GM18498 (cell line): ENCODE measurements at regions not wholly inside any gene's neighbourhood (a gene's known extent, or its start where the extent isn't known, plus 50 kb on each side); places are given as distances from the start of the nearest gene placed in this dataset.
"Not testable (repeated sequence)": the region's sequence is repeated elsewhere in the genome, so short reads cannot be mapped to it uniquely, and the experiment has no call there.

Experiments
- ATAC-seq: cut with Tn5 transposase; IDR thresholded peaks from one replicate; pipeline ENCODE4 v1.9.1; 2021; ENCODE audit warnings: mild to moderate bottlenecking, moderate library complexity; ENCODE audit not compliant: unreplicated experiment

DNA sequence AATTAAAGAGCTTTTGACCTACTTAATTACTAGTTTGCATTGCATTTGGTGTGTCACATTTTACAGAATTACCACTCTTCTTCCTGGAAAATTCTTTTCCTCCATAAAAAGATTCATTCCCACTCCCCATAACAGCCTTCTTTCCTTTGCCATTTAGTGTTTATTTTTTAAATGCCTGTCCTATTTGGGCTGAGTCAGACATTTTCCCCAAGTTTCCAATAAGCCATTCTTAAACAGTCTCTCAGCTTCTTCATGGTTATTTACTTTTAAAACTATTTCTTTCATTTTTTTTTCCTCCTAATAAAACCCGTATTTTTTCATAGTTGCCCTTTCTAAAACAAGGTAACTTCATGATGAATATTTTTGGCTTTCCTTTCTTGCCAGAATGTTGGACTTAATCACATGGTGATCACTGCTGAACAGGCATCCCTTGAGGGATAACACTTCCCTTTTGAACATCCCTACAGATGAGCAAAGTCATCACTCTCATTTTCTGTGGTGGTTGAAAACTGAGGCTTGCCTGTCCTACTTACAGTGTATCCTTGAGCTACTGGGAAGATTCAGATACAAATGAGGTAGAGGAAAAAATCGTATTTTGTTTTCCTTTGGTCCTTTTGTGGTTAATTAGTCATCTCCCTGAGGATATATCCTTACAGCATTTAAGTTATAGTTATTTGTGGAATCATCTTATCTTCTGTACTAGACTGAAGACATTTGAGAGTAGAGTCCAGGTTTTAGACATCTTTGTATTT is 520.5 kb upstream of the NR3C2 start:
- ATAC-seq = no peak

DNA sequence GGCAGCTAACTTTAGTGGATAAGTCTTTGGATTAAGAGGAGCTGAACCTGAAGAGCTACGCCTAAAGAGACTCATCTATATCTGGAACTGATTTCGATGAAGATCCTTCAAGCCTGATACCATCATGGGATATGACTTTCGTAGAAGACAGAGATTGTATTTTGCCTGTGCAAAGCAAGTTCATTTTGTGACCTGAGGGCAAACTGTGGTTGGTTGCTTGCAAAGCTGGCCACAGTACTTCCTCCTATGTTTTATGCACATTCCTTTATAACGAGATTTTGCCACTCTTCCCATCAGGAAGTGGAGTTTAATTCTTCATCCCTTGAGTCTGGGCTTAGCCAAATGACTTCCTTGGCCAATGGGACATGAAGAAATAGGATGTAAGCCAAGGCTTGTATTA is 519.3 kb upstream of the NR3C2 start:
- no peak for ATAC-seq

DNA sequence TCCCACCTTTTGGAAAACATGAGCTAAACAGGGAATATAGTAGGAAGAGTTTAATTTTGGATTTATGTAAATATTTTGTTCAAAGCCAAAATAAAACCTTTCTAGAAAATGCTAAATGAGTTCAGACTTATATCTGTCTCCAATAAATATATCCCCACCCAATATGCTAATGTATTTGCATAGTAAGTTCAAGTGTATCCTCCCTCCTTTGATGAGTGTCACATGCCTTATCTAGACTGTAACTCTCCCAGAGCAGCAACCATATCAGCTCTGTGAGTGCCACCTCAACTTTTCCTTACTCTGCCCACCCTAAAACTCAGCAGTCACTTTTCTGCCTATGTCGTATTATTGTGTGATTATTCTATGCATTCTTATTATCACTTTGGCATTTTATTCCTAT is 516.1 kb upstream of the NR3C2 start:
- ATAC-seq = no peak

DNA sequence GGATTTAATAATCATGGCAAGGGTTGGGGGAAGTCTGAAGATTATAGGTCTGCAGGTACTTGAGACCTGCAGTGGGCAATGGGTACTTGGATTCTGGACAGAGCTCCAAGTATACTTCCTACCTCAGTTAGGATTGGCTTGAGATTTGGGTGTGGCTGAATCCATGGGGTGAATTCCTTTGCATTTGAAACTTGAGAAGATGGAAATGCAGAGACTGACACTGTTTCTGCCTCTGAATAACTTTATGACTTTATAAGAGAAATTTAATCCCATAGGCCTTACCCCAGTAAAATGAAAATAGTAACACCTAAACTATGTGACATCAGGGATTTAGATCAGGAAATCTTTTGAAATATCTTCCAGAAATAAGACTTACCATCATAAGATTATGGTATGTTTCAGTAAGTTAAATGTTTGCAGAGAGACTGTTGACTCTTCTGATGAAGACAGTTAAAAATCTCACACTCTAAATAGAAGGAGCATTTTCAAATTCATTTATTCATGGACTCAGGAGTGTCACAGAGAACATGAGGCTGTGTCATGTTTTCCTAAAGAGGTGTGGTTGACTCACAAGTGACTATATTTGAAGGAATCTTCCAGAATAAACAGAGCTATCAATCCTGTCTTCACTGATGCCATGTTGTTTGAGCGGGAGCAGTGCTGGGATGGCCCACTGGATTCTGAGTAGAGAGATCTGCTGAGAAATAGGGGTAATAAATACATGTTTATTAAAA is 513.5 kb upstream of the NR3C2 start:
- no peak for ATAC-seq

DNA sequence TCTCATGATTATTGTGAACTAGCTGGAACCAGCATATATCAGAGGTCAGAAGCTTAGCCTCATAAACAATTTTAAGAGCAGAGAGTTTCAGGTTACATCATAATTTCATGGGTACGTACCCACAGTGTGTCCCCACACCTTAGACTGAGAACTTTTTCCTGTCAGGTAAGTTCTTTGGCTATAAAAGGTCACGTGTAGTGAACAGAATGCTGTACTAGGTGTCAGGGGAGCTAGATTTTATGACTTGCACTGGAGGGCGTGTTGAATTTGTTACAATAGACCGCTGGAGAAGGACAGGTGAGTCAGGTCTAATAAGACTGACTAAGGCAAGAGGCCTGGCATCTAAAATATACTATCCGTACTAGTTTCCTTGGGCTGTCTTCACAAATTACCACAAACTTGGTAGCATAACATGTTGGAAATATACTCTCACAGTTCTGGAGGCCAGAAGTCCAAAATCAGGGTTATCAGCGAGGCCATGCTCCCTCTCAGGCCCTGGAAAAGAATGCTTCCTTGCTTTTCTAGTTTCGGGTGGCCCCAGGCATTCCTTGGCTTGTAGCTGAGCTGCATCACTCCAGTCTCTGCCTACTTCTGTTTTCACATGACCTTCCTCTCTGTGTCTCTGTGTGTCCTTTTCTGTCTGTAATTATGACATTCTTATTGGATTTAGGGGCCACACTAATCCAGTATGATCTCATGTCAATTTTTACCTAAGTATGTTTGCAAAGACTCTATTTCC is 512.0 kb upstream of the NR3C2 start:
- no peak for ATAC-seq

- ATAC-seq = no peak
Observed at GRCh38 chr4:148951346-148951745, 509.1 kb upstream of the NR3C2 start.

DNA sequence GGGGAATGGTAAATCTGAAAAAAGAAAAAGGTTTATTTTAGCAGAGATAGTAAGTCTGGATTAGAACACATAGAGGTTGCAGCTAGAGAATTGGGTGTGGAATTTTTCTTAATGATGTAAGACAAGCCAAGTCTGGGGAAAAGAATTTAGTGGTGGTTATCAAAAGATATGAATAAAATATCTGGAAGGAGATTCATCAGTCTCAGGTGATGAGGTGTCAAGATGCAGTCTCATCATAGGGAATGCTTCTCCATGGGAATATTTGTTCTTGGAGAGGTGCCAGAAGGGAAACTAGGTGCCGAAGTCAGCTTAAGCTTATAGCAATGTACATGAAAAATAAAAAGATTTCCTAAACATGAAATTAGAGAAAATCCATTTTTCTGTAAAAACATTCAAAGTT is 504.1 kb upstream of the NR3C2 start:
- no peak for ATAC-seq

DNA sequence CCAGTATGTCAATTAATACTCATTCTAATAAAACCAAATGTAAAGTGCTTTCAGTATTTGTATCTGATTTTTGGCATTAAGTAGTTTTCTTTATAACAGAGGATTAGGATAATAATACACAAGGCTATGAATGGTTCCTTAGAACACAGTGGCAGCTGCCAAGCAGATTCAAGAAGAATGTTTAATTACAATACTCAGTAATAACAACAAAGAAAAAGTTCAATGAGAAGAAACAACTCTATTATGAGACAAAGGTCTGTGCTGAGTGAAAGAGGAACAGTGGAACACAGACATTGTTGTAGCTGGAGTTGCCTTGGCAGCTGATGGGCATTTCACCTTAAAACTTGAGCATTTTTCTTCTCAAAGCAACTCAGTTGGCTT is 502.6 kb upstream of the NR3C2 start:
- ATAC-seq = no peak

DNA sequence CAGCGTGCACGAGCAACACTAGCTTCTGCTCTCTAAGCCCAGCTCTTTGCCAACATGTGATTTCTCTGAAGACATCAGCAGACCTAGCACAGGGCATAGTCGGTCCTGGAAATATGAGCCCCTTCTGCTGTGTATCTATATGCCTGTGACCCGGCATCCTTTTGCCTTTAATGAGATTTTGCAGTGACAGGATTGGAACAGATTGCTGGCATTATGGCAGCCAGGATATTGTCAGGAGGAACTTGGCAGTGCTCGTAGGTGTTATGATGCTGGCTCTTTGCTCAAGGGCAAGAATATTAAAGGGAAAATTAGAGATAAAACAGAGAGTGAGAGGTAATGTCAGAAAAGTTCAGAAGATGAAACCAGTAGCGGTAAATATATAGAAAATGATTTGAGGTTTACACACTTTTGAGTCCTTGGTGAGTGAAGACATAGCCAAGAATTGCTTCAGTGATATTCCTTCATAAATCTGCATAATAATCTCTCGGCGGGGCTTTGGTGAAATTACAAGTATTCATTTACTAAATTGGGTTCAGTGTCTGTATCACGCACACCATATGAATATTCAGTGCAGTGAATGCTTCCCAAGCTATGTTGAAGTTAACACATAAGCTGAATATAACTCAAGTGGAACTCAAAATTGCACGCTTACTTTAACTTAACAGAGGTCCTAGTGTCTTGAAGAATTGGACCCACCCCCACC is 502.1 kb upstream of the NR3C2 start:
- no peak for ATAC-seq

- ATAC-seq = no peak
Observed at GRCh38 chr4:148934926-148935578, 492.8 kb upstream of the NR3C2 start.

DNA sequence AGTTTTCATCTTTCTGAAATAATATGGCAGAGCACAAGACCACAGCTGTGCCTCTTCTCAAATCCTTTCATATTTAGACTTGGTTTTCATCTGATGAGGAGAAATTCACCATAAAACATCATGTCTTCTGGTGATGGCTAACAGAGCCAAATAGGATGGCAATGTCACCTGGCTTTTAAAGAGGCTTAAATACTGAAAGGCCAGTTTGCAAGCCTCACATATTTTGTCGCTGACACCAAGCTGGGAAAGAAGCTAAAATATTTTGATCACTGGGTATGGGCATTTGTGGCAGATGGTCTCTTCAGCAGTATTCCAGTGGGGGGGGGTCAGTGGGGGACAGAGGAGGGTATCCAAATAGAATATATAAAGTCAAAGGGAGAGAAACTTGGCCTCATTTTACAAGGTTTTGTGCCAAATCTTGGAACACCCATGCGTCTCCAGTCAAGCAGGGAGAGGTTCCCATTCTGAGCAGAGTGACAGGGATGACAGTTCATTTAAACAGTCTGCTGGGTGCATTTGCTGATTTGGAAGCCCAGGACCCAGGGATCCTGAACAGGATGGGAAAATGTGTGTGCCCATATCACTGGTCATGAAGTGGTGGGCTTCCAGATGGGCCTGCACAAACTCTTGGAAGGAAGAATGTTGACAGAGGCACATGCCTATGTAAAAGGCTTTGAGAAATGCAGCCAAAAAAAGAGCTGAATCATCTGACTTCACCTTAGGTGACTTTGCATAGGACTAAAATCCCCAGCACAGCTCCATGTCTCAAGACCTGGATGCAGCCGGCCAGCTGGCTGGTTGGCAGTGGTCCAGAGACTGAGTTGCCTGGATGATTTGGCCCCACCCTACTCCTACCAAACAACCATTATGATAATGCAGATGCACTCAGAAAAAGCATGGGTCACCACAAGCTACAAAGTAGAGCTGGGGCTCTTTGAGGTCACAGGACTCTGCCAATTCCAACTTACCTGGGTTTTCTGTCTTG is 484.4 kb upstream of the NR3C2 start:
- ATAC-seq = no peak

- ATAC-seq = no peak
Observed at GRCh38 chr4:148923881-148924280, 481.7 kb upstream of the NR3C2 start.

DNA sequence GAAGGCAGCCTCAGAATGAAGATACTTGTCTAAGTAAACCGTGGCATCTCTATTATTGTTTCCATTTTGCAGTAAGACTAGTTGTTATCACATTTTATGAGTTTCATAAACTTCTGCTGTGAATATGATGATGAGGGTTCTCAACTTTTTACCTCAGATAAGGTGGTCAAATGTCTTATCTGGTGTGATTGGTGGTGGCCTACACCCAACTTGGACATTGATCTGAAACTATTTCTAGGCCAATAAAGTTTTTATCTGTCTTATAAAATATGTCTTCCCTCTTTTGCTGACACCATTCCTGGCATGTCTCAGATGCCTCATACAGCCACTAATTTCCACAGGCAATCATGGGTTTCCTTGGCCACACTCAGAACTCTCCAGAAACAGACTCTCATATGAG is 480.3 kb upstream of the NR3C2 start:
- no peak for ATAC-seq

GRCh38 chr4:148914734-148915133 is 472.5 kb upstream of the NR3C2 start:
- no peak for ATAC-seq

GRCh38 chr4:148914301-148914700 is 472.1 kb upstream of the NR3C2 start:
- no peak for ATAC-seq

DNA sequence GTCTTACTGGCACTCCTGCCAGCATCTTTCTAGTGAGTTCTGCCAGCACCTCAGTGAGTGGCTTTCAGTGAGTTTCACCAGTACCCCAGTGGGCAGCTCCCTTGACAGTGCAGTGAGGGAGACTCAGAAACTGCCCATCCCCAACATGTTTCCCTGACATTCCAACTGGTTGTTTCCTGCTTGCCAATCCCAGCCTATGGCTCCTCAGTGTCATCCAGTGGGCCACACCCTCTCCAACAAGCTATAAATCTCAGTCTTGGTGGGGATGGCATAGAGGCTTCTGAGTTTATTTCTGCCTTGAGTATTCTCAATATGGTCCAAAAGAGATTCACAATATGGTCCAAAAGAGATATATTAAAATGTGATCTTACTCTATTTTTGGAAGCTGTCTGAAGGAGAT is 461.2 kb upstream of the NR3C2 start:
- no peak for ATAC-seq

- ATAC-seq = no peak
Observed at GRCh38 chr4:148901075-148901705, 459.0 kb upstream of the NR3C2 start.

DNA sequence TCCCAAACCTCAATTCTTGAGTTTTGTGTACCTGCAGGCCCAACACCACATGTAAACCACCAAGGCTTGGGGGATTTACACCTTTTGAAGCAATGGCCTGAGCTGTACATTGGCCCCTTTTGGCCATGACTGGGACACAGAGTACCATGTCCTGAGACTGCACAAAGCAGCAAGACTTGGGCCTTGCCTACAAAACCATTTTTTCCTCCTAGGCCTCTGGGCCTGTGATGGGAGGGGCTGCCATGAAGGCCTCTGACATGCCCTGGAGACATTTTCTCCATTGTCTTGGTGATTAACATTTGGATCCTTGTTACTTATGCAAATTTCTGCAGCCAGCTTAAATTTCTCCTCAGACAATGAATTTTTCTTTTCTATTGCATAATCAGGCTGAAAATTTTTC is 455.9 kb upstream of the NR3C2 start:
- not testable (repeated sequence) for ATAC-seq

- no peak for ATAC-seq
Observed at GRCh38 chr4:148893095-148893494, 450.9 kb upstream of the NR3C2 start.
